SK-N-SH (cell line): ENCODE measurements at regions not wholly inside any gene's neighbourhood (a gene's known extent, or its start where the extent isn't known, plus 50 kb on each side); places are given as distances from the start of the nearest gene placed in this dataset.

Experiments
- NFIC ChIP-seq: IDR thresholded peaks from 2 replicates; pipeline ENCODE4 v1.4.0; 2012; ENCODE audit warnings: borderline replicate concordance
- TF ChIP-seq, protein P1 (sequence below): fragments of 200-600 bp; sonication (generic); IDR thresholded peaks from 2 replicates; pipeline ENCODE4 v1.6.1; 2017; ENCODE audit warnings: antibody characterized with exemption, mild to moderate bottlenecking, moderate library complexity

DNA sequence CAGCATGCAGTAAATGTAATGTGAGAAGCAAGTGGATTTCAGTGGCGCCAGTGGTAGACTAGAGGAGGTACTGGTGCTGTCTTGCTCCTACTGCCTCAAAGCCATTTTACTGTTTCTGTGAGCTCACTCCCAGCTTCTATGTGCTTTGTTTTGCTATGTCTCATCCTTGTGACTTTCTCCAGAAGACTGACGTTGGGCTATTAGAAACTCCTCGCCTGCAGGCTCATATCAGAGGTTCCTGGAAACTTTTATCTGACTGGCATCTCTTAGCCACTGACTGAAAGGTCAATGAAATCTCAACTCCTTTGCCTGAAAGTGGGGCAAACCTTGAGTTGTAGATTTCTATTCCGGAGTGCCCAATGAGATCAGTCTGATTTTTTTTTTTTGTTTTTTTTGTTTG lies 66.4 kb upstream of the SORCS1 start:
- no peak for TF ChIP-seq NFIC
- TF ChIP-seq, protein P1, sequence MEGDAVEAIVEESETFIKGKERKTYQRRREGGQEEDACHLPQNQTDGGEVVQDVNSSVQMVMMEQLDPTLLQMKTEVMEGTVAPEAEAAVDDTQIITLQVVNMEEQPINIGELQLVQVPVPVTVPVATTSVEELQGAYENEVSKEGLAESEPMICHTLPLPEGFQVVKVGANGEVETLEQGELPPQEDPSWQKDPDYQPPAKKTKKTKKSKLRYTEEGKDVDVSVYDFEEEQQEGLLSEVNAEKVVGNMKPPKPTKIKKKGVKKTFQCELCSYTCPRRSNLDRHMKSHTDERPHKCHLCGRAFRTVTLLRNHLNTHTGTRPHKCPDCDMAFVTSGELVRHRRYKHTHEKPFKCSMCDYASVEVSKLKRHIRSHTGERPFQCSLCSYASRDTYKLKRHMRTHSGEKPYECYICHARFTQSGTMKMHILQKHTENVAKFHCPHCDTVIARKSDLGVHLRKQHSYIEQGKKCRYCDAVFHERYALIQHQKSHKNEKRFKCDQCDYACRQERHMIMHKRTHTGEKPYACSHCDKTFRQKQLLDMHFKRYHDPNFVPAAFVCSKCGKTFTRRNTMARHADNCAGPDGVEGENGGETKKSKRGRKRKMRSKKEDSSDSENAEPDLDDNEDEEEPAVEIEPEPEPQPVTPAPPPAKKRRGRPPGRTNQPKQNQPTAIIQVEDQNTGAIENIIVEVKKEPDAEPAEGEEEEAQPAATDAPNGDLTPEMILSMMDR: no peak
